Activated CD8-positive, alpha-beta T cell treated with anti-CD3 and anti-CD28 coated beads for 36 hours (primary cell): ENCODE measurements at regions not wholly inside any gene's neighbourhood (a gene's known extent, or its start where the extent isn't known, plus 50 kb on each side); places are given as distances from the start of the nearest gene placed in this dataset.

ENCODE experiments used
- ATAC-seq: fragments of 200-7000 bp; cut with Tn5 transposase; one replicate; pipeline ENCODE4 v1.10.0; 2021; ENCODE audit warnings: mild to moderate bottlenecking, moderate library complexity
- CTCF ChIA-PET: fragments of 350-600 bp; sonication (Branson Sonifier 250); formaldehyde crosslinking; loops from one replicate; lab custom pipeline; 2021; ENCODE audit warnings: antibody characterized with exemption; lab: Charles Lee
- POLR2A ChIA-PET: fragments of 350-600 bp; sonication (Branson Sonifier 250); formaldehyde crosslinking; loops from one replicate; lab custom pipeline; 2021; ENCODE audit warnings: antibody characterized with exemption; lab: Charles Lee
- DNase-seq: peaks from one replicate; pipeline ENCODE4 v3.0.0-alpha.2; 2020
- H3K27ac Mint-ChIP-seq: one replicate; pipeline ENCODE4 v1.8.0; 2021; ENCODE audit warnings: mild to moderate bottlenecking, mixed read lengths
- H3K27me3 Mint-ChIP-seq: one replicate; pipeline ENCODE4 v1.8.0; 2021; ENCODE audit warnings: mixed read lengths
- H3K36me3 Mint-ChIP-seq: one replicate; pipeline ENCODE4 v1.8.0; 2021; ENCODE audit warnings: low read depth, mixed read lengths
- H3K4me1 Mint-ChIP-seq: one replicate; pipeline ENCODE4 v1.8.0; 2021; ENCODE audit warnings: low read depth, mixed read lengths
- H3K4me3 Mint-ChIP-seq: one replicate; pipeline ENCODE4 v1.8.0; 2021; ENCODE audit warnings: mild to moderate bottlenecking, moderate library complexity, mixed read lengths
- H3K9me3 Mint-ChIP-seq: one replicate; pipeline ENCODE4 v1.8.0; 2021; ENCODE audit warnings: mixed read lengths
- intact Hi-C: fragments of 100-400 bp; cut with micrococcal nuclease; formaldehyde crosslinking; loops from one replicate; pipeline ENCODE4 v1.10.0; 2022
- TF ChIP-seq, protein P1 (sequence below): fragments of 200-600 bp; IDR thresholded peaks from one replicate; pipeline ENCODE4 v1.8.0; 2022; ENCODE audit warnings: antibody characterized with exemption, mild to moderate bottlenecking

DNA sequence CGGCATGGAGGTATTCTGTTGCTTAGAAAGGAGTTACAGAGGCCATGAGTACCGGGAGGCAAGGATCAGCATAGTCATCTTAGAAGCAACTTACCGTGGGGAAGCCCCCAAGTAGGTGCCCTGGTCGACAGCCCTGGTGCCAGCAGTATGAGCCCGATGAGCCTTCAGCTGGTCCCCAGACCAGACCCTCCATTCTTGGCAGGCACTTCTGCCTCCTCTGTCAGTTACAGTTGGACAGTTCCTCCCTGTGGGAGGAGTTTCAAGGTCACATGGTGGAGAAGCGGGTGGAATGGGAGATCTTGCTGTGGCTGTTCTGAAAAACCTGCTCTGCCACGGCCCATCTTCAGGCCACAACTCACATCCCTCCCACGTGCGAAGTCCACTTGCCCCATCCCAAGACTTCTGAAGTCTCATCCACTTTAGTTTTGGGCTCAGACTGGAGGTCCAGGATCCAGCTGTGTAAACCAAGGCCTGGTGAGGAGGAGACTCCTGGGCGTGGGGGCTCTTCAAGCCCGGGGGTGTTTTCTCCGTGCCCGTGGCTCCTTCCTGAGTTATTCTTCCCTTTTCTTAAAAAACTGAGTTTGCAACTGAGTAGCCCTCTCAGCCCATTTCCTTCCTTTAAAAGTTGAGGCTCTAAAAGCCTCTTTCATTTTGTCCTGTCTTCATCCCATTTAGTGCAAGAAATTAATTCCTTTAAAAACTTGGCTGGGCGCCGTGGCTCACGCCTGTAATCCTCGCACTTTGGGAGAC, 133.5 kb downstream of the SEC14L1 start:
- intact Hi-C loops: no loop called here
- TF ChIP-seq, protein P1, sequence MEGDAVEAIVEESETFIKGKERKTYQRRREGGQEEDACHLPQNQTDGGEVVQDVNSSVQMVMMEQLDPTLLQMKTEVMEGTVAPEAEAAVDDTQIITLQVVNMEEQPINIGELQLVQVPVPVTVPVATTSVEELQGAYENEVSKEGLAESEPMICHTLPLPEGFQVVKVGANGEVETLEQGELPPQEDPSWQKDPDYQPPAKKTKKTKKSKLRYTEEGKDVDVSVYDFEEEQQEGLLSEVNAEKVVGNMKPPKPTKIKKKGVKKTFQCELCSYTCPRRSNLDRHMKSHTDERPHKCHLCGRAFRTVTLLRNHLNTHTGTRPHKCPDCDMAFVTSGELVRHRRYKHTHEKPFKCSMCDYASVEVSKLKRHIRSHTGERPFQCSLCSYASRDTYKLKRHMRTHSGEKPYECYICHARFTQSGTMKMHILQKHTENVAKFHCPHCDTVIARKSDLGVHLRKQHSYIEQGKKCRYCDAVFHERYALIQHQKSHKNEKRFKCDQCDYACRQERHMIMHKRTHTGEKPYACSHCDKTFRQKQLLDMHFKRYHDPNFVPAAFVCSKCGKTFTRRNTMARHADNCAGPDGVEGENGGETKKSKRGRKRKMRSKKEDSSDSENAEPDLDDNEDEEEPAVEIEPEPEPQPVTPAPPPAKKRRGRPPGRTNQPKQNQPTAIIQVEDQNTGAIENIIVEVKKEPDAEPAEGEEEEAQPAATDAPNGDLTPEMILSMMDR: no peak
- ChIA-PET CTCF (no interaction called here), POLR2A (no interaction called here)
- no peaks in the 10 kb centered on the region for H3K27me3 Mint-ChIP-seq
- no peak overlapping the region for H3K4me3 Mint-ChIP-seq
- H3K9me3 Mint-ChIP-seq: no peaks in the 10 kb centered on the region
- H3K4me1 Mint-ChIP-seq: no peaks in the 10 kb centered on the region
- DNase-seq: no peak
- no peak overlapping the region for H3K27ac Mint-ChIP-seq
- no peak for ATAC-seq
- no peaks in the 10 kb centered on the region for H3K36me3 Mint-ChIP-seq

DNA sequence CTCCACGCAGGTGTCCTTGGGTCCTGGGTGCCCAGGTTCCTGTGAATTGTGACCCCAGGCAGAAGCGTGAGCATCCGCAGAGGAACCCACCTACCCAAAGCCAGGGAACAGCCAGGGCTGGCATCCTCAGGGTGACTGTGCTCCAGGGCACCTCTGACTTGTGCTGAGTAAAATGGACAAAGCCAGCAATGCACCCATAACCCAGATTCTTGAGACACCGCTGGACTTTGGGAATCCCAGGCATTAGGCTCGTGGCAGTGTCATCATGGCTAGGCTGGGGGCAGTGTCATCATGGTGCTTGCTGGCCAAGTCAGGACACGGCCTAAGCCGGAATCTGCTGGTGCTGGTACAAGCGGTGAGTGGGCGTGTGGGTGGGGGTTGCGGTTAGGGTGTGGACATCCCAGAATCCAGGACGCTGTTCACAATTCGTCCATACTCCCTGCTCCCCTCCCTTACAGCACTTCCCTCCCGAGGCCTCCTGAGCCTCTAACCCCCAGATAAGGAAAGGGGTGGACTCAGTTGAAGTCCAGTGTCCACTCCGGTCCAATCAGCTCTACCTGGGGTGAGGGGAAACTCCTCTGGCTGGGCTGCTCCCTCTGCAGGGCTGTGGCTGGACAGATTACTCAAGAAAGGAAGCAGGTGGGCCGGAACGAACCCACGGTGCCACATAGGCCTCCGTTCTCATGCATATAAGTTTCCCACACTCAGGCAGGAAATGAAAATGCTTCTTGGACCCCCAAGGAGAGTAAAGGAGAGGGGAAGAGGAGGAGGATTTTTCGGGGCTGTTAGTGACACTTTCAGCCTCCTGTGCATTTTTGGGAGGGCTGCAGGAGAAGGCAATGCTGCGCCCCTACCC, 138.9 kb downstream of the SEC14L1 start:
- ATAC-seq (no peak), DNase-seq (no peak)
- Mint-ChIP-seq H3K9me3 (no peaks in the 10 kb centered on the region), H3K36me3 (no peaks in the 10 kb centered on the region), H3K4me1 (peaks cover 12% of the 10 kb centered on the region), H3K4me3 (peak overlapping the region; percentile 65), H3K27me3 (peaks cover 19% of the 10 kb centered on the region), H3K27ac (no peak overlapping the region)
- ChIA-PET POLR2A (interaction anchor here (0.7 kb wide), 1 partner anchor 184 kb away, joined by 3 read pairs; no protein-coding TSS in a partner anchor), CTCF (interaction anchor here (0.8 kb wide), 1 partner anchor 34 kb away, joined by 3 read pairs; no protein-coding TSS in a partner anchor)
- intact Hi-C loops: no loop called here
- TF ChIP-seq, protein P1: no peak

DNA sequence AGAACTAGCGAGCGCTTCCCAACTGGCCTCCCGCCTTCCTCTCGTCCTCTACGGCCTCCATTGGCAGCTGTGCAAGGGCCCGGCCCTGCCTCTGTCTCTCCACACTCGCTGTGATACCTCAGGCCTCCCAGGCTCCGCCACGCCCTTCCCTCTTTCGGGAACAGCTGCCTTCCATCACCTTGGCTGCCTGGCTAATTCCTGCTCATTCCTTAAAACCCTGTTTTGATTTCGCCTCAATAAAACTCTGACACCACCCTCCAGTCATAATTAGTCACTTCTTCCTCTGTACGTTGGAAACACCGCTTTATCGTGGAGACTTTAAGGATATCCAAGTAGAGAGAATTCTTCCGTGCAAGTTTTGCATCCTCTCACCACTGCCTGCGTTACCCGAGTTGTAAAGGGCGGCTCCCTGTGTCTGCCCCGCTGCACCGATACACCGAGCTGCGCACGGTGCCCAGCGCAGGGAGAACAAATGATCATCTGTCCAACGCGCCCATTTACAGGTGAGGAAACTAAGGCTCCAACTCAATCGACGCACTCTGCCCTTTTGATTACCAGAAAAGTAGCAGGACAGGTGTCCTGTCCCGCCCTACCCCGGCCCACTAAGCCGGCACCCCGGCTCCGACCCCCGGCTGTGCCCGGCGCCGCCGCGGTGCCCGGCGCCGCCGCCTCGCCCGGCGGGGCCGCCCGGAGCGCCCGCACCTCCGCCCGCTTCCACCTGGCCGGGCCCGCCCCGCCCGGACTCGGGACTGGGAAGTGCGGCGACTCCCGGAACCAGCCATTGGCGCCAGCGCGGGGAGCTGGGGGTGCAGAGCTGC, 139.7 kb downstream of the SEC14L1 start:
- CTCF ChIA-PET: no interaction called here
- intact Hi-C loops: no loop called here
- TF ChIP-seq, protein P1: no peak
- Mint-ChIP-seq H3K4me3 (peak overlapping the region; percentile 65), H3K36me3 (no peaks in the 10 kb centered on the region), H3K27ac (no peak overlapping the region), H3K9me3 (no peaks in the 10 kb centered on the region), H3K4me1 (peaks cover 12% of the 10 kb centered on the region), H3K27me3 (peaks cover 19% of the 10 kb centered on the region)
- ATAC-seq: no peak
- no peak for DNase-seq
- POLR2A ChIA-PET: no interaction called here

DNA sequence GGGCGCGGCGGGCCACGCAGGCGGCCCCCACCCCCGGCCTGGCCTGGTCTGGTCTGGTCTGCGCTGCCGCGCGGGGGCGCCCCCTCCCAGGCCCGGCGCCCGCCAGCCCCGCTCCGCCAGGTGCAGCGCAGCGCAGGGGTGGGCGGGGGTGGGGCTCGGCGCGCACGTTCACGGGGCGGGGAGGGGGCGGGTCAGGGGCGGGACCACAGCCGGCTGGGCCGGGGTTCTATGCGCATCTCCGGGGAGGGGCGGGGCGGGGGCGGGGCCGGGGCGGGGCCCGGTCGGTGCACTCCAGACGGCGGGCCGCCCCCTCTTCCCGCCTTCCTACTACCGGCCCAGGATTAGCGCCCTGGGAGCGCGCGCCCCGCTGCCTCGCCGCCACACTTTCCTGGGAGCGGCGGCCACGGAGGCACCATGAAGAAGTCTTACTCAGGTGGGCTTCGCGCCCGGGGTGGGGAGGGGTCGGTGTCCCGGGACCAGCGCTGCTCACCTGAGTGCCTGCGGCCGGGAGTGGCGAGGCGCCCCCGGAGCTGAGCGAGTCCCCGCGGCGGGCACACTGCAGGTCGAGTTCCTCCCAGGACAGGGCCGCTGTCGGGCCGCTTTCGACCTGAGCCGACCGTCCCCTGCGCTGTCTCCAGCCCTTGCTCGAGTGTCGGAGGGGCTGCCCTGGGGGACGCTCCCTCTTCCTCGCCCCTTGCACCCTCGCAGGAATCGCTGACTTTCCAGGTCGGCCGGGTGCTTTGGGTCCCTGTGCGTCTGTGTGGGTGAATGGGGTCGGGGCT, 140.5 kb downstream of the SEC14L1 start:
- no peaks in the 10 kb centered on the region for H3K9me3 Mint-ChIP-seq
- H3K27ac Mint-ChIP-seq: no peak overlapping the region
- H3K4me1 Mint-ChIP-seq: peaks cover 14% of the 10 kb centered on the region
- no peaks in the 10 kb centered on the region for H3K36me3 Mint-ChIP-seq
- POLR2A ChIA-PET: interaction anchor here (0.7 kb wide), 1 partner anchor 1338 kb away, joined by 4 read pairs; no protein-coding TSS in a partner anchor
- H3K27me3 Mint-ChIP-seq: peaks cover 19% of the 10 kb centered on the region
- TF ChIP-seq, protein P1: peak; percentile 31
- DNase-seq: peak; percentile 59
- peak; percentile 94 for ATAC-seq
- intact Hi-C loops: no loop called here
- peak overlapping the region; percentile 72 for H3K4me3 Mint-ChIP-seq
- CTCF ChIA-PET: no interaction called here
